HG03565 (cell line): ENCODE measurements at regions not wholly inside any gene's neighbourhood (a gene's known extent, or its start where the extent isn't known, plus 50 kb on each side); places are given as distances from the start of the nearest gene placed in this dataset.

Source experiments
- ATAC-seq: cut with Tn5 transposase; IDR thresholded peaks from one replicate; pipeline ENCODE4 v1.9.1; 2021; ENCODE audit warnings: mild to moderate bottlenecking, moderate library complexity; ENCODE audit not compliant: unreplicated experiment

DNA sequence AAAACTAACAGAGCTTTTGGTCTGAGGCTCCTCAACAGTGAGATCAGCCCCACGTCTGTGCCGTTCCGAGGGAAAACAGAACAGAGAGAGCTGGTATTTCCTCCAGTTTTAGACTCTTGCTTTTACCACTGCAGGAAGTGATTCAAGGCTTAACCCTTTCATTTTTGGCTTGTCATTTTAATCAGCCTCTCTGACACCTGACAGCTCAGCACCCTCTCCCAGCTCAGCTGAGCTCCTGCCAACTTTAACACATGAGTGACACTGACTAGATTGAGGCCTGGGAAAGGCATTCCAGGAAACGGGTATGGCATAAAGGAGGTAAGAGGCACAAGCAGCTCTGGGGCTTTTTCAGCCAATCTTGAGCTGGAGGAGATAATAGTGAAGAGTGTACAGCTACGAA is 239.4 kb upstream of the SKOR2 start:
- no peak for ATAC-seq

DNA sequence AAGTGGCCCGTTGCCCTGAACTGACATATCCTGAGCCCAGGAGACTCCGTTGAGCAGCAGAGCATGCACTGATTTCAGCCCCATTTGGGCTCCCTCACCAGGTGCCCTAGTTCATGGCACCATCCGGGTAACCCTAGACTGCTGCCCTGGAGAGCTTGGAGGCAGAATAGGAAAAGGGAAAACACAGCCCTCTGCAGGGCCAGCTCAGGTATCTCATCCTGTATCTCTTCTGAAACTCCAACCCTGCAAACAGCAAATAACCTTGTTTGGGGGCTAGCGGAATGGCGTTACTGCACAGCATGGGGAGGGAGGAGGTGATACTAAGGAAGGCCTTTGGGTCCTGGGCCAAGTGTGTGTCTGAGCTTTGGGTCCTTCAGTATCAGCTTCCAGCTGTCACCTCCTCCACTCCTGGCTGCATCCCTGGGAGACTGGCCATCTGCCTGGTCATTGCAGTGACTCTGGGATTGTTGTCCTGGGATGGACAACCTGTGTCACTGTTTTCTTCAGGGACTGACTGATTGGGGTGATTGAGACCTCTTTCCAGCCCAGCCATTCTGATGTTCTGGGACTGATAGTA is 233.8 kb upstream of the SKOR2 start:
- ATAC-seq: no peak

- no peak for ATAC-seq
Measured at GRCh38 chr18:47484068-47484467, 232.6 kb upstream of the SKOR2 start.

DNA sequence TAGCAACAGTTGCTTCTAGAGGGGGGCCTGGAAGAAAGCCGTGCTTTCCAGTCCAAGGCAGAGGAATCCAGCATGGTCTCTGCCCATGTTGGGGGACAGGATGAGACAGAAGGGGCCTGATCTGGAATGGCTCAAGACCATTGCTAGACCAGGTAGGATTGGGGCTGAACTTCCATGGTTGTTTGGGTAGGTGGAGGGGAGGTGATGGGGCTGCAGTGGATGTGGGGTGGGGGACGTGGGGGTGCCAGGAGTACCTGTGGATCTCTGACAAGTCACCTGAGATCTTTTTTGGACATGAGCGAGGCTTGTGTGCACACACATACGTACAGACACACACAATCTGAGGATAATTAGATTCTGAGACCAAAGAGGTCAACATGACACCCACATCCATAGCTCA is 228.7 kb upstream of the SKOR2 start:
- no peak for ATAC-seq

DNA sequence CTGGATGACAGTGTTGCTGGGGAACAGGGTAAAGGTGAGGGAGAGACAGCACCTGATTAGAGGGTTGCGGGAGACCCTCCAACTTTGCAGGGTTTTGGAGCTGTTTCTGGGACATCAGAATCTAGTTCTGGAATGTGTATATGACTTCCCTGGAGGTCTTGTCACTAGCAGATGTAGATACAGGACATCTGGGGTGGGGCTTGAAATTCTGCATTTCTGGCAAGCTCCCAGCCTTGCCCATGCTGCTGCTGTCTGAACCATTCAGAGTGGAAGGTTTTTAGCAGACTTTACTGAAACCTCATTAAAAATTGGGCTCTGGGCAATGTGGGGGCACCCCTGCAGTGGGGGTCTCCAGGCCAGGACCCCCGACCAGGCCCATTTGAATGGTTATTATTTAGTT is 220.3 kb upstream of the SKOR2 start:
- no peak for ATAC-seq

GRCh38 chr18:47470941-47471340 is 219.5 kb upstream of the SKOR2 start:
- ATAC-seq: no peak

- ATAC-seq: no peak
Measured at GRCh38 chr18:47469576-47469975, 218.1 kb upstream of the SKOR2 start.

DNA sequence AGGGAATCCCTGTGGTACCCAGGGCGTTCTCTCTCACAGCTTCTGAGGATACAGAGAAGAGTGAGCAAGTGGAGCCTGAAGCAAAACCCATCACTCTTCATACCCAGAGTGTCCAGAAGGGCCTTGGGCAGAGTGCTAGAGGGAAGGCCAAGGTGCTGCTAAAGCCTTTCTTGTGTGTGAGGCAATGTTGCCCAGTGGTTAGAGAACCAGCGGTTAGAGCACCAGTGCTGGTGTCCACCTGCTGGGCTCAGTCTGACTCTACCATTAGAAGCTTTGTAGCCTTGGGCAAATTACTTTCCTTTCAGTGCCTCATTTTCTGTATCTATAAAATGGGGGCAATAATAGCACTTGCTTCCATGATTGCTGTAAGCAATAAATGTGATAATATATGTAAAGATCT is 210.5 kb upstream of the SKOR2 start:
- no peak for ATAC-seq

DNA sequence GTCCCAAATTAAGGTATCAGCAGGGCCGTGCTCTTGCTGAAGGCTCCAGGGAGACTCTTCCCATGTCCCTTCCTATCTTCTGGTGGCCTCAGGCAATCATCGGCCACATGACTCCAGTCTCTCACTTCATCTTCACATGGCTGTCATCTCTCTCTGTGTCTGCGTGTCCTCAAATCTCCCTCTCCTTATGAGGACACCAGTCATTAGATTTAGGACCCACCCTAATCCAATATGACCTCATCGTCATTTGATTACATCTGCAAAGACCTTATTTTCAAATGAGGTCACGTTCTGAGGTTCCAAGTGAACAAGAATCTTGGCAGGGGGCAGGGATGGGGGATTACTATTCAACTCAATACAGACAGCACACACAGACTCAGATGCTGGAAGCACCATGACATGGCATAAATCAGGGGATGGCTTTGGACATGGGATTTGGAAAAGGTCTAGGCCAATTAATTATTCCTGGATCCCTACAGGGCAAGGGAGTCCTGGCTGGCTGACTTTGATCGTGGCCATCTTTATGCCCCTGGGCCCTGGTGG is 210.0 kb upstream of the SKOR2 start:
- no peak for ATAC-seq

DNA sequence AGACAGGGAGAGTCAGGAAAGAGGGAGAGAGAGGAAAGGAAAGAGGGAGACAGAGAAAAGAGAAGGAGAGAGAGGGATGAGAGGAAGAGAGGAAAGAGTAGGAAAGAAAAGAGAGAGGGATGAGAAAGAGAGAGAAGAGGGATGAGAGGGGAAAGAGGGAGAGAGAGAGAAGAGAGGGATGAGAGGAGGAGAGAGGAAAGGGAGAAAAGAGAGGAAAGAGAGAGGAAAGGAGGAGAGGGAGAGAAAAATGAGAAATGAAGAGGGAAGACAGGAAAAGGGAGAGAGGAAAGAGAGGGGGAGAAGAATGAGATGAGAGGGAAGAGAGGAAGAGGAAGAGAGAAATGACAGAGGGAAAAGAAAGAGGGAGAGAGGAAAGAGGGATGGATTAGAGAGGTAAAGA is 207.0 kb upstream of the SKOR2 start:
- ATAC-seq: no peak

- no peak for ATAC-seq
Measured at GRCh38 chr18:47457614-47458013, 206.2 kb upstream of the SKOR2 start.

- no peak for ATAC-seq
Measured at GRCh38 chr18:47453038-47453437, 201.6 kb upstream of the SKOR2 start.

DNA sequence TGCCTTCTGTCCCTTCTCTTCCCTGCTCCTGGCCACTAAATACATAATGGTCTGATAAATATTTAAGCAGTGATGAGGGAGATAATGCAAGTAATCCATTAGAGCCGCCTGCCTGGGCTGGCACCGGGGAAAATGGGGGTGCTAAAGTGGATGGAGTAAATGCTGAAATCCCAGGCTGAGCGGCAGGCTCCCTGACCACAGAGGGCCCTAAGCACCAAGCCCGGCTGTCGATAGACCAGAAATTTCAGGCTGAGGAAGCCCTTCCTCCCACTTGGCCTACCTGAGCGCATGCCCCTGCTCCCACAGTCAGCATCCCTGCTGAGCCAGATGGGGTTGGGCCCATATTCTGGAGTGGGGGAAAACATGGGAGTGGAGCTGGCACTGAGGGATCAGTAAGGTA is 197.5 kb upstream of the SKOR2 start:
- no peak for ATAC-seq

GRCh38 chr18:47441914-47442313 is 190.5 kb upstream of the SKOR2 start:
- ATAC-seq: no peak

GRCh38 chr18:47438001-47438400 is 186.5 kb upstream of the SKOR2 start:
- no peak for ATAC-seq

- ATAC-seq: no peak
Measured at GRCh38 chr18:47436871-47437270, 185.4 kb upstream of the SKOR2 start.

- ATAC-seq: no peak
Measured at GRCh38 chr18:47434214-47434746, 182.8 kb upstream of the SKOR2 start.

GRCh38 chr18:47427923-47428637 is 176.6 kb upstream of the SKOR2 start:
- no peak for ATAC-seq

DNA sequence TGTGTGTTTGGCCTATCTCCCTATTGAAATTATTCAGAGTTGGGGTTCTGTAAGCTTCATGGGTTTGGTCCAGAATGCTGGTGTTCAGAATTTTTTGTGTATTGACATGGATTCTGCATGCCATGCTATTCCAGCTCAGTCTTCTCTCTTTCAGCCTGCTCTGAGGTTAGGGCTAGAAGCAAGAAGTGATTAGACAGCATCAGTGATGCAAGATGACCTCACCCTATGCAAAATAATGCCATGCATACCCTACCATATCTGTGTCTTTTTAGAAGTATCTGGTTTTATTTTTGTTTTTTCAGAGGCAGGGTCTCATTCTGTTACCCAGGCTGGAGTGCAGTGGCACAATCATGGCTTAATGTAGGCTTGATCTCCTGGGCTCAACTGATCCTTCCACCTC is 175.6 kb upstream of the SKOR2 start:
- ATAC-seq: no peak

DNA sequence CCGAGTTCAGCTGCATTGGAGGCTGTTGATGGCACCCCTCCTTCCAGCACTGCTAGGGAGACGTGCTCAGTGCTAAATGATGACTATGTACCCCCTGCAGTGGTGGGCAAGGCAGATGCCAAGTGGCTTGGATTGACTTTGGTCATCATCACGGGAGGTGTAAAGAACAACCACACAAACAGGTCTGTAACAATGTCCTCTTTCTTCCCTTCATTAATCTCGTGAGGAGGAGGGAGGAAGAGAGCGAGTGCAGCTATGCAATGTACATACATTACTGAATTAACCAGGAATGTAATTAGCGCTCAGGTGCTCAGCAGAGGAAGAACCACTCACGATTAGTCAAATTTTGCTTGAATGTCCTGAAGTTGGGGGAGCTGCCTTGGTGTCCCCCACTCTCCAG is 173.9 kb upstream of the SKOR2 start:
- no peak for ATAC-seq

DNA sequence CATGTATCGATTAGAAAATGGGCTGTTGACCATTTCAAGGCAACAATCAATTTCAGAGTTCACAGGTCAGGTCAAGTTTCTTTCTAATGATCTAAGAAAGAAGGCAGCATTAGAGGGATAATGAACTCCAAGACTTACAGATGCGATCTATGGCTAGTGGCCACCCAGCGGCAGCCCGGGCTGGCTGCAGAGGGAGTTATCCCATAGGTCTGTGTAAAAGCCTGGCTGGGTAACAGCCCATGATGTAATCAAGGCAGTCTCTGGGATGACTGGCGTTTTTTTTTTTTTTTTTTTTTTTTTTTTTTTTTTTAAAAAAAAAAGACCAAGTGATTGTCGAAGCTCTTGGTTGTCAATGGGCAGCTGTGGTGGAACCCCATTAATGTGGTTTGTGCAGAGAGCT is 171.1 kb upstream of the SKOR2 start:
- ATAC-seq: no peak

GRCh38 chr18:47420130-47420529 is 168.7 kb upstream of the SKOR2 start:
- ATAC-seq: peak; percentile 78
